ENCODE measurements at regions not wholly inside any gene's neighbourhood (a gene's known extent, or its start where the extent isn't known, plus 50 kb on each side); places are given as distances from the start of the nearest gene placed in this dataset.

GRCh38 chr7:11895337-11895736 lies 63.3 kb upstream of the THSD7A start:
- intact Hi-C loops (cut with DNase I) = no loop called here
- DNase-seq (no peak), ATAC-seq (no peak)
- TF ChIP-seq, protein P1, sequence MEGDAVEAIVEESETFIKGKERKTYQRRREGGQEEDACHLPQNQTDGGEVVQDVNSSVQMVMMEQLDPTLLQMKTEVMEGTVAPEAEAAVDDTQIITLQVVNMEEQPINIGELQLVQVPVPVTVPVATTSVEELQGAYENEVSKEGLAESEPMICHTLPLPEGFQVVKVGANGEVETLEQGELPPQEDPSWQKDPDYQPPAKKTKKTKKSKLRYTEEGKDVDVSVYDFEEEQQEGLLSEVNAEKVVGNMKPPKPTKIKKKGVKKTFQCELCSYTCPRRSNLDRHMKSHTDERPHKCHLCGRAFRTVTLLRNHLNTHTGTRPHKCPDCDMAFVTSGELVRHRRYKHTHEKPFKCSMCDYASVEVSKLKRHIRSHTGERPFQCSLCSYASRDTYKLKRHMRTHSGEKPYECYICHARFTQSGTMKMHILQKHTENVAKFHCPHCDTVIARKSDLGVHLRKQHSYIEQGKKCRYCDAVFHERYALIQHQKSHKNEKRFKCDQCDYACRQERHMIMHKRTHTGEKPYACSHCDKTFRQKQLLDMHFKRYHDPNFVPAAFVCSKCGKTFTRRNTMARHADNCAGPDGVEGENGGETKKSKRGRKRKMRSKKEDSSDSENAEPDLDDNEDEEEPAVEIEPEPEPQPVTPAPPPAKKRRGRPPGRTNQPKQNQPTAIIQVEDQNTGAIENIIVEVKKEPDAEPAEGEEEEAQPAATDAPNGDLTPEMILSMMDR (IDR thresholded peaks at IDR 0.05) = no peak
- H3K27ac ChIP-seq = no peak overlapping the region
- no peaks in the 10 kb centered on the region for H3K27me3 ChIP-seq
- H3K4me1 ChIP-seq = no peaks in the 10 kb centered on the region
- no peaks in the 10 kb centered on the region for H3K36me3 ChIP-seq
- no peak overlapping the region for H3K4me3 ChIP-seq
- H3K9me3 ChIP-seq = no peaks in the 10 kb centered on the region

GRCh38 chr7:11896663-11897062 lies 64.7 kb upstream of the THSD7A start:
- H3K4me1 ChIP-seq = no peaks in the 10 kb centered on the region
- ATAC-seq (no peak), DNase-seq (no peak)
- TF ChIP-seq, protein P1 (IDR thresholded peaks at IDR 0.05) = no peak
- intact Hi-C loops (cut with DNase I) = no loop called here
- no peak overlapping the region for H3K4me3 ChIP-seq
- no peaks in the 10 kb centered on the region for H3K27me3 ChIP-seq
- no peak overlapping the region for H3K27ac ChIP-seq
- no peaks in the 10 kb centered on the region for H3K36me3 ChIP-seq
- no peaks in the 10 kb centered on the region for H3K9me3 ChIP-seq

DNA sequence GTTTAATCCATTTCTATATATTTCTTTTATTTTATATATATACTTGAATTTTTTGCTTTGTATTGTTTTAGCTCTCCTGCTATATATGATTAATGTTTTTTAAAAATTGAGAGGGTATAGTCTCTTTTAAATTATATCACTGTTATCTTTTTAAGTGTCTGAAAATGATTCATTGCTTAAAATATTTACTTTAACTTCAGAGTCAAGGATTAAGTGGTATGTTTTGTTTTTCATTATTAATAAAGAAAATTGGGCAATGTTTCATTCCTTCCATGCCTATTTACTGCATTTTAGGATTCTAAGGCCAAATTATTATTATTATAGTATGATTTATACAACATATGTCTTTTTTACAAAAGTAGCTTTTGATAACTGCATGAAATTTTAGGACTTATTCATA lies 67.2 kb upstream of the THSD7A start:
- H3K4me1 ChIP-seq = no peaks in the 10 kb centered on the region
- ATAC-seq (no peak), DNase-seq (no peak)
- no peak overlapping the region for H3K27ac ChIP-seq
- intact Hi-C loops (cut with DNase I) = no loop called here
- H3K9me3 ChIP-seq = no peaks in the 10 kb centered on the region
- TF ChIP-seq, protein P1 (IDR thresholded peaks at IDR 0.05) = no peak
- H3K36me3 ChIP-seq = no peaks in the 10 kb centered on the region
- no peak overlapping the region for H3K4me3 ChIP-seq
- no peaks in the 10 kb centered on the region for H3K27me3 ChIP-seq

- Histone ChIP-seq H3K4me1 (no peaks in the 10 kb centered on the region), H3K27ac (no peak overlapping the region), H3K36me3 (no peaks in the 10 kb centered on the region), H3K9me3 (peaks cover 0 to 3% of the 10 kb centered on the region in 2 donors), H3K4me3 (no peak overlapping the region), H3K27me3 (no peaks in the 10 kb centered on the region)
- ATAC-seq (no peak), DNase-seq (no peak)
- intact Hi-C loops (cut with DNase I) = no loop called here
- TF ChIP-seq, protein P1 (IDR thresholded peaks at IDR 0.05) = no peak
Measured at GRCh38 chr7:11910253-11910652, 78.3 kb upstream of the THSD7A start.

GRCh38 chr7:11911900-11912299 lies 79.9 kb upstream of the THSD7A start:
- TF ChIP-seq, protein P1 (IDR thresholded peaks at IDR 0.05) = no peak
- no peak overlapping the region for H3K4me3 ChIP-seq
- H3K27me3 ChIP-seq = no peaks in the 10 kb centered on the region
- no peak overlapping the region for H3K27ac ChIP-seq
- no peak for ATAC-seq
- H3K36me3 ChIP-seq = no peaks in the 10 kb centered on the region
- H3K9me3 ChIP-seq = peaks cover 0 to 3% of the 10 kb centered on the region in 2 donors
- no peaks in the 10 kb centered on the region for H3K4me1 ChIP-seq
- intact Hi-C loops (cut with DNase I) = no loop called here
- no peak for DNase-seq

Measured in left lung (tissue), 4 donors.